HG03135 (cell line): ENCODE measurements at regions not wholly inside any gene's neighbourhood (a gene's known extent, or its start where the extent isn't known, plus 50 kb on each side); places are given as distances from the start of the nearest gene placed in this dataset.

Experiments used
- ATAC-seq: cut with Tn5 transposase; IDR thresholded peaks from one replicate; pipeline ENCODE4 v1.9.1; 2021; ENCODE audit warnings: mild to moderate bottlenecking, moderate library complexity; ENCODE audit not compliant: unreplicated experiment

- no peak for ATAC-seq
Observed at GRCh38 chr14:94685166-94685581, 73.0 kb downstream of the SERPINA3 start.

- ATAC-seq = no peak
Observed at GRCh38 chr14:94682736-94683135, 70.5 kb downstream of the SERPINA3 start.

- ATAC-seq = no peak
Observed at GRCh38 chr14:94682061-94682516, 69.9 kb downstream of the SERPINA3 start.

GRCh38 chr14:94681300-94682060, 69.3 kb downstream of the SERPINA3 start:
- ATAC-seq = no peak

- ATAC-seq = no peak
Observed at GRCh38 chr14:94680862-94681288, 68.7 kb downstream of the SERPINA3 start.

- ATAC-seq = no peak
Observed at GRCh38 chr14:94679937-94680861, 68.0 kb downstream of the SERPINA3 start.

GRCh38 chr14:94679106-94679810, 67.1 kb downstream of the SERPINA3 start:
- ATAC-seq = no peak

GRCh38 chr14:94677747-94678146, 65.6 kb downstream of the SERPINA3 start:
- ATAC-seq = no peak

GRCh38 chr14:94677213-94677612, 65.0 kb downstream of the SERPINA3 start:
- ATAC-seq = no peak

GRCh38 chr14:94676495-94677185, 64.4 kb downstream of the SERPINA3 start:
- no peak for ATAC-seq

GRCh38 chr14:94675036-94675435, 62.8 kb downstream of the SERPINA3 start:
- ATAC-seq = no peak

- no peak for ATAC-seq
Observed at GRCh38 chr14:94673781-94674231, 61.6 kb downstream of the SERPINA3 start.
